ENCODE measurements at regions not wholly inside any gene's neighbourhood (a gene's known extent, or its start where the extent isn't known, plus 50 kb on each side); places are given as distances from the start of the nearest gene placed in this dataset.
A peak's percentile ranks its signal among the peaks of the same experiment; 100 is the strongest.
"Not testable (repeated sequence)": the region's sequence is repeated elsewhere in the genome, so short reads cannot be mapped to it uniquely, and the experiment has no call there.

- peak overlapping the region; percentile 51 for H3K27ac Mint-ChIP-seq
- H3K4me3 Mint-ChIP-seq, result no peak overlapping the region
- no peaks in the 10 kb centered on the region for H3K9me3 Mint-ChIP-seq
These were observed 110.4 kb upstream of the TSC22D1 start for GRCh38 chr13:44686531-44686934.

GRCh38 chr13:44685641-44686040, 109.5 kb upstream of the TSC22D1 start:
- H3K4me1 Mint-ChIP-seq (ENCODE audit: low read depth), result peaks cover 22% of the 10 kb centered on the region
- H3K27me3 Mint-ChIP-seq, result peaks cover 16% of the 10 kb centered on the region
- H3K9me3 Mint-ChIP-seq, result no peaks in the 10 kb centered on the region
- H3K36me3 Mint-ChIP-seq (ENCODE audit: low read depth), result no peaks in the 10 kb centered on the region
- no peak overlapping the region for H3K27ac Mint-ChIP-seq
- H3K4me3 Mint-ChIP-seq, result no peak overlapping the region

More at GRCh38 chr13:44686531-44686934, 110.4 kb upstream of the TSC22D1 start:
- Mint-ChIP-seq H3K36me3 (ENCODE audit: low read depth) (no peaks in the 10 kb centered on the region), H3K4me1 (ENCODE audit: low read depth) (peaks cover 16% of the 10 kb centered on the region), H3K27me3 (peaks cover 16% of the 10 kb centered on the region)

GRCh38 chr13:44682416-44682815, 106.3 kb upstream of the TSC22D1 start:
- not testable (repeated sequence) for H3K9me3 Mint-ChIP-seq; H3K36me3 Mint-ChIP-seq (ENCODE audit: low read depth); H3K4me3 Mint-ChIP-seq; H3K27me3 Mint-ChIP-seq; H3K27ac Mint-ChIP-seq
- peaks cover 25% of the 10 kb centered on the region for H3K4me1 Mint-ChIP-seq (ENCODE audit: low read depth)

- Mint-ChIP-seq H3K27me3 (no peaks in the 10 kb centered on the region), H3K36me3 (ENCODE audit: low read depth) (no peaks in the 10 kb centered on the region), H3K4me1 (ENCODE audit: low read depth) (peaks cover 15% of the 10 kb centered on the region), H3K4me3 (no peak overlapping the region), H3K27ac (no peak overlapping the region), H3K9me3 (peaks cover 8% of the 10 kb centered on the region)
These were observed 104.7 kb upstream of the TSC22D1 start for GRCh38 chr13:44680746-44681355.

- Mint-ChIP-seq H3K9me3 (peaks cover 8% of the 10 kb centered on the region), H3K27ac (no peak overlapping the region)
These were observed 103.5 kb upstream of the TSC22D1 start for GRCh38 chr13:44679597-44679996.

GRCh38 chr13:44678197-44678596, 102.1 kb upstream of the TSC22D1 start:
- Mint-ChIP-seq H3K27me3 (no peaks in the 10 kb centered on the region), H3K4me3 (no peak overlapping the region), H3K27ac (no peak overlapping the region)

More at GRCh38 chr13:44679597-44679996, 103.5 kb upstream of the TSC22D1 start:
- Mint-ChIP-seq H3K27me3 (no peaks in the 10 kb centered on the region), H3K4me1 (ENCODE audit: low read depth) (peaks cover 10% of the 10 kb centered on the region), H3K36me3 (ENCODE audit: low read depth) (no peaks in the 10 kb centered on the region), H3K4me3 (no peak overlapping the region)

GRCh38 chr13:44676534-44676933, 100.4 kb upstream of the TSC22D1 start:
- Mint-ChIP-seq H3K36me3 (ENCODE audit: low read depth) (no peaks in the 10 kb centered on the region), H3K27ac (no peak overlapping the region), H3K27me3 (no peaks in the 10 kb centered on the region), H3K9me3 (peaks cover 8% of the 10 kb centered on the region), H3K4me1 (ENCODE audit: low read depth) (peaks cover 10% of the 10 kb centered on the region), H3K4me3 (no peak overlapping the region)

More at GRCh38 chr13:44678197-44678596, 102.1 kb upstream of the TSC22D1 start:
- H3K4me1 Mint-ChIP-seq (ENCODE audit: low read depth), result peaks cover 10% of the 10 kb centered on the region
- H3K9me3 Mint-ChIP-seq, result peaks cover 8% of the 10 kb centered on the region
- no peaks in the 10 kb centered on the region for H3K36me3 Mint-ChIP-seq (ENCODE audit: low read depth)

GRCh38 chr13:44669534-44669933, 93.4 kb upstream of the TSC22D1 start:
- H3K27me3 Mint-ChIP-seq, result no peaks in the 10 kb centered on the region
- no peaks in the 10 kb centered on the region for H3K9me3 Mint-ChIP-seq
- H3K4me1 Mint-ChIP-seq (ENCODE audit: low read depth), result no peaks in the 10 kb centered on the region
- H3K36me3 Mint-ChIP-seq (ENCODE audit: low read depth), result no peaks in the 10 kb centered on the region
- H3K4me3 Mint-ChIP-seq, result no peak overlapping the region
- H3K27ac Mint-ChIP-seq, result no peak overlapping the region

- Mint-ChIP-seq H3K9me3 (no peaks in the 10 kb centered on the region), H3K27me3 (peaks cover 1% of the 10 kb centered on the region), H3K4me1 (ENCODE audit: low read depth) (no peaks in the 10 kb centered on the region), H3K4me3 (no peak overlapping the region), H3K27ac (no peak overlapping the region), H3K36me3 (ENCODE audit: low read depth) (no peaks in the 10 kb centered on the region)
These were observed 92.6 kb upstream of the TSC22D1 start for GRCh38 chr13:44668688-44669087.

- Mint-ChIP-seq H3K27me3 (peaks cover 5% of the 10 kb centered on the region), H3K4me1 (ENCODE audit: low read depth) (no peaks in the 10 kb centered on the region), H3K9me3 (no peaks in the 10 kb centered on the region), H3K27ac (no peak overlapping the region), H3K4me3 (no peak overlapping the region), H3K36me3 (ENCODE audit: low read depth) (no peaks in the 10 kb centered on the region)
These were observed 91.8 kb upstream of the TSC22D1 start for GRCh38 chr13:44667943-44668342.

- not testable (repeated sequence) for H3K9me3 Mint-ChIP-seq; H3K4me3 Mint-ChIP-seq; H3K36me3 Mint-ChIP-seq (ENCODE audit: low read depth); H3K27ac Mint-ChIP-seq; H3K4me1 Mint-ChIP-seq (ENCODE audit: low read depth)
- H3K27me3 Mint-ChIP-seq, result peaks cover 10% of the 10 kb centered on the region
These were observed 90.4 kb upstream of the TSC22D1 start for GRCh38 chr13:44666538-44666937.

- Mint-ChIP-seq H3K4me3 (no peak overlapping the region), H3K27ac (no peak overlapping the region), H3K4me1 (ENCODE audit: low read depth) (no peaks in the 10 kb centered on the region), H3K27me3 (peaks cover 19% of the 10 kb centered on the region), H3K9me3 (no peaks in the 10 kb centered on the region), H3K36me3 (ENCODE audit: low read depth) (no peaks in the 10 kb centered on the region)
These were observed 88.2 kb upstream of the TSC22D1 start for GRCh38 chr13:44664308-44664707.

- H3K36me3 Mint-ChIP-seq (ENCODE audit: low read depth), result no peaks in the 10 kb centered on the region
- H3K27me3 Mint-ChIP-seq, result peaks cover 19% of the 10 kb centered on the region
- no peaks in the 10 kb centered on the region for H3K9me3 Mint-ChIP-seq
- no peaks in the 10 kb centered on the region for H3K4me1 Mint-ChIP-seq (ENCODE audit: low read depth)
- no peak overlapping the region for H3K27ac Mint-ChIP-seq
- no peak overlapping the region for H3K4me3 Mint-ChIP-seq
These were observed 86.4 kb upstream of the TSC22D1 start for GRCh38 chr13:44662515-44662914.

- H3K9me3 Mint-ChIP-seq, result no peaks in the 10 kb centered on the region
- H3K4me3 Mint-ChIP-seq, result no peak overlapping the region
- no peaks in the 10 kb centered on the region for H3K4me1 Mint-ChIP-seq (ENCODE audit: low read depth)
- no peak overlapping the region for H3K27ac Mint-ChIP-seq
- peaks cover 19% of the 10 kb centered on the region for H3K27me3 Mint-ChIP-seq
- H3K36me3 Mint-ChIP-seq (ENCODE audit: low read depth), result no peaks in the 10 kb centered on the region
These were observed 85.8 kb upstream of the TSC22D1 start for GRCh38 chr13:44661936-44662335.

GRCh38 chr13:44660050-44660449, 83.9 kb upstream of the TSC22D1 start:
- no peaks in the 10 kb centered on the region for H3K9me3 Mint-ChIP-seq
- no peak overlapping the region for H3K27ac Mint-ChIP-seq
- H3K36me3 Mint-ChIP-seq (ENCODE audit: low read depth), result no peaks in the 10 kb centered on the region
- H3K27me3 Mint-ChIP-seq, result peaks cover 19% of the 10 kb centered on the region
- H3K4me1 Mint-ChIP-seq (ENCODE audit: low read depth), result no peaks in the 10 kb centered on the region
- H3K4me3 Mint-ChIP-seq, result no peak overlapping the region

- H3K4me3 Mint-ChIP-seq, result no peak overlapping the region
- peaks cover 22% of the 10 kb centered on the region for H3K4me1 Mint-ChIP-seq (ENCODE audit: low read depth)
- H3K27ac Mint-ChIP-seq, result no peak overlapping the region
- no peaks in the 10 kb centered on the region for H3K9me3 Mint-ChIP-seq
- H3K27me3 Mint-ChIP-seq, result peaks cover 24% of the 10 kb centered on the region
- no peaks in the 10 kb centered on the region for H3K36me3 Mint-ChIP-seq (ENCODE audit: low read depth)
These were observed 77.0 kb upstream of the TSC22D1 start for GRCh38 chr13:44652962-44653660.
